ENCODE measurements at regions not wholly inside any gene's neighbourhood (a gene's known extent, or its start where the extent isn't known, plus 50 kb on each side); places are given as distances from the start of the nearest gene placed in this dataset.

- no peak overlapping the region for H4K8ac ChIP-seq (ENCODE audit: extremely low read depth, insufficient read depth, low read length)
- no peak for DNase-seq (ENCODE audit: low read depth in 1 of 2, low spot score in 2 of 2)
- no peaks in the 10 kb centered on the region for H4K20me1 ChIP-seq (replicated peaks in 1 of 2; ENCODE audit: control insufficient read depth in 1 of 2, insufficient read depth in 2 of 2, low read length in 2 of 2)
- H3K23me2 ChIP-seq (ENCODE audit: low read depth, low read length) = no peaks in the 10 kb centered on the region
- 95% methylated on average over 14 of the region's 15 CpGs; no CpG with 5 or more reads in 1 of the 2 experiments for WGBS, 2 experiments (ENCODE audit: extremely low coverage in 1 of 2, insufficient coverage in 1 of 2, insufficient read length in 1 of 2, insufficient replicate concordance in 2 of 2, low coverage in 1 of 2, low lambda C conversion rate in 2 of 2, missing lambda C conversion rate in 1 of 2)
- no peak overlapping the region for H2BK120ac ChIP-seq (replicated peaks; ENCODE audit: low read depth, low read length)
- H2BK12ac ChIP-seq (ENCODE audit: low read depth, low read length) = no peak overlapping the region
- ChIA-PET CTCF (ENCODE audit: partially characterized antibody) (no interaction called here), POLR2A (ENCODE audit: partially characterized antibody) (no interaction called here)
- H3K4me3 ChIP-seq (ENCODE audit: extremely low read depth in 1 of 4, insufficient read depth in 2 of 4, low read depth in 3 of 4, low read length in 4 of 4) = no peak overlapping the region
- no peak for FAIRE-seq
- H3K36me3 ChIP-seq (ENCODE audit: control insufficient read depth in 2 of 4, insufficient read depth in 4 of 4, low read length in 3 of 4) = no peaks in the 10 kb centered on the region
- no peak overlapping the region for H3K14ac ChIP-seq (ENCODE audit: insufficient read length)
- no peak overlapping the region for H4K5ac ChIP-seq (ENCODE audit: insufficient read length, low read depth, low read length)
- H3K9ac ChIP-seq (replicated peaks in 1 of 4; ENCODE audit: extremely low read depth in 1 of 4, low read depth in 3 of 4, low read length in 3 of 4) = no peak overlapping the region
- H3K79me1 ChIP-seq (ENCODE audit: low read depth, low read length) = no peaks in the 10 kb centered on the region
- no peak overlapping the region for H3K4me2 ChIP-seq (ENCODE audit: insufficient read depth in 1 of 2, low read depth in 2 of 2, low read length in 2 of 2)
- H2AFZ ChIP-seq (ENCODE audit: low read length) = no peak overlapping the region
- no peak overlapping the region for H2AK5ac ChIP-seq (ENCODE audit: low read depth, low read length)
- TF ChIP-seq POU5F1 (IDR thresholded peaks at IDR 0.05; ENCODE audit: low read depth, low read length) = no peak
- no peak for TF ChIP-seq EZH2 (IDR thresholded peaks at IDR 0.05; ENCODE audit: low read depth, low read length, severe bottlenecking)
- no peaks in the 10 kb centered on the region for H3K27me3 ChIP-seq (replicated peaks in 1 of 4; ENCODE audit: control insufficient read depth in 3 of 4, extremely low read depth in 1 of 4, insufficient read depth in 3 of 4, low read length in 3 of 4)
- H3K79me2 ChIP-seq (ENCODE audit: control insufficient read depth in 1 of 2, insufficient read depth in 2 of 2, low read length in 2 of 2) = no peaks in the 10 kb centered on the region
- H3K18ac ChIP-seq (ENCODE audit: extremely low read depth, low read length) = no peak overlapping the region
- H2BK20ac ChIP-seq (ENCODE audit: low read length) = no peak overlapping the region
- H3K4ac ChIP-seq (replicated peaks; ENCODE audit: insufficient read length, low read depth, low read length) = no peak overlapping the region
- no peak overlapping the region for H4K91ac ChIP-seq (replicated peaks; ENCODE audit: insufficient read length, low read length)
- H3K23ac ChIP-seq (ENCODE audit: insufficient read length) = no peak overlapping the region
- no peak overlapping the region for H3K56ac ChIP-seq (replicated peaks; ENCODE audit: insufficient read length, low read depth, low read length)
- no peaks in the 10 kb centered on the region for H3K9me3 ChIP-seq (ENCODE audit: insufficient read depth in 2 of 2, low read depth in 1 of 2, low read length in 1 of 2)
- H3K4me1 ChIP-seq (replicated peaks in 1 of 4; ENCODE audit: control insufficient read depth in 3 of 4, insufficient read depth in 4 of 4, low read length in 3 of 4) = no peaks in the 10 kb centered on the region
- no peak overlapping the region for H2BK5ac ChIP-seq (ENCODE audit: low read depth, low read length)
- no peak overlapping the region for H3K27ac ChIP-seq (ENCODE audit: low read depth, low read length)
- no peak overlapping the region for H2BK15ac ChIP-seq (ENCODE audit: low read length)
These were observed 180.0 kb downstream of the BANP start for GRCh38 chr16:88131256-88131655.

Measured in H1 (cell line).